Breast epithelium (tissue), 4 donors: ENCODE measurements at regions not wholly inside any gene's neighbourhood (a gene's known extent, or its start where the extent isn't known, plus 50 kb on each side); places are given as distances from the start of the nearest gene placed in this dataset.

Source experiments
- DNase-seq, 2 donors: peaks; one replicate each; pipeline ENCODE4 v3.0.0-alpha.2; 2019; ENCODE audit warnings: low spot score in 2 of 2
- H3K27ac ChIP-seq, 2 donors: fragments of 200-600 bp; sonication (generic) in 1 of 2; one replicate each; pipeline ENCODE4 v1.5.1; 2016 to 2019; ENCODE audit warnings: mild to moderate bottlenecking in 1 of 2
- H3K27me3 ChIP-seq, 2 donors: fragments of 200-600 bp; sonication (generic) in 1 of 2; one replicate each; pipeline versions ENCODE4 v1.5.1 to v1.6.0; 2017 to 2019; ENCODE audit warnings: control low read depth in 1 of 2, mild to moderate bottlenecking in 1 of 2
- H3K36me3 ChIP-seq: fragments of 200-600 bp; one replicate; pipeline ENCODE4 v1.5.1; 2019
- H3K4me1 ChIP-seq, 2 donors: fragments of 200-600 bp; sonication (generic); one replicate each; pipeline ENCODE4 v1.5.1; 2016 to 2019; ENCODE audit warnings: control low read depth in 1 of 2
- H3K4me3 ChIP-seq, 3 donors: fragments of 200-600 bp; sonication (generic); 1 replicate in 2 of 3; 2 replicates in 1 of 3; pipeline ENCODE4 v1.5.1; 2016 to 2019; ENCODE audit warnings: mild to moderate bottlenecking in 3 of 3, moderate library complexity in 2 of 3
- H3K9me3 ChIP-seq, 2 donors: fragments of 200-600 bp; sonication (generic) in 1 of 2; one replicate each; pipeline ENCODE4 v1.5.1; 2016 to 2019; ENCODE audit warnings: control low read depth in 1 of 2
- CTCF ChIP-seq, 3 donors: fragments of 450-650 bp; IDR thresholded peaks; one replicate each; pipeline ENCODE4 v1.5.1; 2016 to 2017; ENCODE audit warnings: antibody characterized with exemption in 3 of 3, mild to moderate bottlenecking in 3 of 3, moderate library complexity in 3 of 3
- POLR2A ChIP-seq: fragments of 450-650 bp; IDR thresholded peaks from one replicate; pipeline ENCODE4 v1.6.1; 2016; ENCODE audit warnings: antibody characterized with exemption, mild to moderate bottlenecking, moderate library complexity
- POLR2AphosphoS5 ChIP-seq, 3 donors: sonication (generic); formaldehyde crosslinking; IDR thresholded peaks; one replicate each; pipeline ENCODE4 v1.6.1; 2017; ENCODE audit warnings: antibody characterized with exemption in 3 of 3
- intact Hi-C: fragments of 100-400 bp; cut with DNase I; formaldehyde crosslinking; loops from one replicate; pipeline ENCODE4 v1.15.1; 2023; ENCODE audit warnings: low total_unique reads

DNA sequence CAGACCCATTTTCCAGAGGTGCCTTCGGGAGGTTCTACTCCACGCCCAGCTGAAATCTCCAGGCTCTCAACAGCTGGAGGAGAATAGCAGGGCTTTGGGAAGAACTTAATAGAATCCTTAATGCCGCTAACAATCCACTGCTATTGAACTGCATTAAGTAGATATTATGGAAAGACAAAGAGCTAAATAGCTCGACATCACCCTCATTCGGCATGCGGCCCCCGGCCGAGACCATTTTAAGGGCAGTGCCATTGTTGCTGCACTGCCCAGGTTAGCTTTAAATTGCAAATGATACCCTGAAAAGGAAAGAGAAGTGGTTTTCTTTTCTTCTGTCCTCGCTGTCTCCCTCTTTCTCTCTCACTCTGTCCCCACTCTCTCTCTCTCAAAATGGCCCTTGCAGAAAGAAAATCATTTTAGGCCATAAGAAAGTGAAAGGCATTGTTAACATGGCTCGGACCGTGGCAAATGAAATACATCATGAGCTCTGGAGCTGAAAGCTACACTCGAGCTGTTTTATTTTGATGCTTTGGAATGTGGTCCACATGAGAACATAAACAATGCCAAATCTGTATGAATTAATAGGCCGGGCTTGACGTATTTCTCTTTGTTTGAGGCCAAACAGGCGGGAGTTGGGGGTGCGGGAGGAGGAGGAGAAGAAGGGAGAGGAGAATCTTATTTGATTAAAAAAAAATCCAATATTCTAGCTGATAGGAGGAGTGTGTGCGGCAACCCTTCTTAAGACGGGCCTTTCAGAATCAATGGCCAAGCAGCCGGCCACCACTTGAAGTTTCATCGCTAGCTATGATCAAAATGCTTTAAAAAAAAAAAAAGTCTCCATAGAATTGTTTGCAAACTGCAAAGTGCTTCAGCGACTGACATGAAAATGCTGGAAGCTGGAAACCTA lies 298.8 kb upstream of the IRX3 start:
- H3K4me1 ChIP-seq, result no peaks in the 10 kb centered on the region
- no peaks in the 10 kb centered on the region for H3K9me3 ChIP-seq
- H3K4me3 ChIP-seq, result no peak overlapping the region
- TF ChIP-seq POLR2A (no peak), POLR2AphosphoS5 (IDR thresholded peaks at IDR 0.05) (no peak), CTCF (IDR thresholded peaks at IDR 0.05) (no peak)
- no peaks in the 10 kb centered on the region for H3K27me3 ChIP-seq
- H3K36me3 ChIP-seq, result no peaks in the 10 kb centered on the region
- intact Hi-C loops, result no loop called here
- no peak overlapping the region for H3K27ac ChIP-seq
- no peak for DNase-seq

- Histone ChIP-seq H3K27ac (no peak overlapping the region), H3K4me3 (no peak overlapping the region), H3K27me3 (no peaks in the 10 kb centered on the region), H3K9me3 (no peaks in the 10 kb centered on the region), H3K36me3 (no peaks in the 10 kb centered on the region), H3K4me1 (no peaks in the 10 kb centered on the region)
- DNase-seq, result no peak
- TF ChIP-seq POLR2AphosphoS5 (IDR thresholded peaks at IDR 0.05) (no peak), CTCF (IDR thresholded peaks at IDR 0.05) (no peak), POLR2A (no peak)
- intact Hi-C loops, result no loop called here
Measured at GRCh38 chr16:54584121-54584520, 297.5 kb upstream of the IRX3 start.

DNA sequence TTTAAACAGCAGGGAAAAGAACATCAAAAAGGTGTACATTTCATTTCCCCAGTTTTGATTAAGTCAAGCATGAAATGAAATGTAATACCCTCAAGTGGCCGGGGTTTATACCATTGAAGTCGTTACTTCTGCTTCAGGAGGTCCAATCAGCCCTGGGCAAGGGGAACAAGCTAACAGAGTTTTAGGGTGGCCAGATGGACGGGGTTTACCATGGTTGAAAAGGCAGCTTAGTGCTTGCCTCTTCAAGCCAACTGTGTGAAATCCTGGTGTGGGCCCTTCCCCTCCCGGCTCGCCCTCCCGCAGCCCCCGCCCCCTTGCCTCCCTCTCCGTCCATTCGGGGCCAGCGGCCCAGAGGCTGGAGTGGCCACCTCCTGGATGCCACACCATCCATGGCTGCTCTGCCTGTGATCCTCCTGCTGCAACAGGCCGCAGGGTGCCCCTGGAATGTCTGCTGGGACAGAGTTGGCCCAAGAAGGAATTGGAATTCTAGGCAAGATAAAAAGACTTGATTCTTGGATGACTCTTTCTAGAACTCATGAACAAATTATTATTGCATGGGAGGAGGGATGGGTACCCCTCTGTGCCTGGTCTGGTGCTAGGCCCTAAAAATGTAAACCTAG lies 296.2 kb upstream of the IRX3 start:
- Histone ChIP-seq H3K27ac (no peak overlapping the region), H3K36me3 (no peaks in the 10 kb centered on the region), H3K9me3 (no peaks in the 10 kb centered on the region), H3K4me1 (no peaks in the 10 kb centered on the region), H3K4me3 (no peak overlapping the region), H3K27me3 (no peaks in the 10 kb centered on the region)
- intact Hi-C loops, result no loop called here
- TF ChIP-seq POLR2AphosphoS5 (IDR thresholded peaks at IDR 0.05) (no peak), CTCF (IDR thresholded peaks at IDR 0.05) (no peak), POLR2A (no peak)
- no peak for DNase-seq

GRCh38 chr16:54579106-54579728 lies 292.6 kb upstream of the IRX3 start:
- H3K9me3 ChIP-seq, result no peaks in the 10 kb centered on the region
- H3K4me3 ChIP-seq, result no peak overlapping the region
- H3K27ac ChIP-seq, result no peak overlapping the region
- no peaks in the 10 kb centered on the region for H3K27me3 ChIP-seq
- no peak for DNase-seq
- no peaks in the 10 kb centered on the region for H3K36me3 ChIP-seq
- intact Hi-C loops, result no loop called here
- no peaks in the 10 kb centered on the region for H3K4me1 ChIP-seq
- no peak for TF ChIP-seq POLR2AphosphoS5 (IDR thresholded peaks at IDR 0.05)
- no peak for TF ChIP-seq CTCF (IDR thresholded peaks at IDR 0.05)
- TF ChIP-seq POLR2A, result no peak

- TF ChIP-seq POLR2AphosphoS5 (IDR thresholded peaks at IDR 0.05) (no peak), POLR2A (no peak), CTCF (IDR thresholded peaks at IDR 0.05) (no peak)
- H3K27me3 ChIP-seq, result no peaks in the 10 kb centered on the region
Measured at GRCh38 chr16:54577651-54578128, 291.1 kb upstream of the IRX3 start.

More at GRCh38 chr16:54577651-54578128, 291.1 kb upstream of the IRX3 start:
- DNase-seq, result no peak
- Histone ChIP-seq H3K36me3 (no peaks in the 10 kb centered on the region), H3K9me3 (no peaks in the 10 kb centered on the region), H3K27ac (no peak overlapping the region), H3K4me3 (no peak overlapping the region), H3K4me1 (no peaks in the 10 kb centered on the region)
- intact Hi-C loops, result no loop called here
